HG02610 (cell line): ENCODE measurements at regions not wholly inside any gene's neighbourhood (a gene's known extent, or its start where the extent isn't known, plus 50 kb on each side); places are given as distances from the start of the nearest gene placed in this dataset.

ENCODE experiments used
- ATAC-seq: cut with Tn5 transposase; IDR thresholded peaks from one replicate; pipeline ENCODE4 v1.9.1; 2021; ENCODE audit warnings: mild to moderate bottlenecking, moderate library complexity; ENCODE audit not compliant: unreplicated experiment

DNA sequence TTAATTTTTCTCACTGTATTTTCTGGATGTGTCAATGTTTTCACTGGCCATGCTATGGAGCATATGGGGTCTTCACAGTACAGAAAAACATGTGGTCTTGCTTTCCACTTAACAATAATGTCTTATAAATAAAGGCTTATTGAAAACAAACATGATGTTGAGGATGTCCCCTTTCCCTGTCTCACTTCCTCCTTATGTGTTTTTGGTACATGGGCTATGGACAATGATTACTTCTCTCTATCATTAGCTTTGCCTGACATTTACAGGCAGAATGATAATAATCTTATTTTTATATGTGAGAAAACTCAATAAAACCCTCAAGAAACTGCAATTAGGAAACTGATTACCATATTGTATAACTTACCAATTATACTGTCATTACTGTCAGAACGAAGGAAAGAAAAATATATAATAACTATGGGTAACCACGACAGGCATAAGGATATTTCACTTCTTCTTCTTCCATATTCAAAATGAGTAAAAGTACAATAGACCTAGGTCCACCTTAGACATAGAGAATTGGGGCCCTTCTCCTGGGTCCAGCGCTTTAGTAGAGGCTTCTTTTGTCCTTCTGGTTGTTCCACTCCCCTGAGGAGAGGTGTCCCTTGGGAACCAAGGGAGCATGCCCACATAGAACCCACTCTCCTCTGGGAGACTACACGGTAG lies 375.0 kb downstream of the MAN2A1 start:
- no peak for ATAC-seq

DNA sequence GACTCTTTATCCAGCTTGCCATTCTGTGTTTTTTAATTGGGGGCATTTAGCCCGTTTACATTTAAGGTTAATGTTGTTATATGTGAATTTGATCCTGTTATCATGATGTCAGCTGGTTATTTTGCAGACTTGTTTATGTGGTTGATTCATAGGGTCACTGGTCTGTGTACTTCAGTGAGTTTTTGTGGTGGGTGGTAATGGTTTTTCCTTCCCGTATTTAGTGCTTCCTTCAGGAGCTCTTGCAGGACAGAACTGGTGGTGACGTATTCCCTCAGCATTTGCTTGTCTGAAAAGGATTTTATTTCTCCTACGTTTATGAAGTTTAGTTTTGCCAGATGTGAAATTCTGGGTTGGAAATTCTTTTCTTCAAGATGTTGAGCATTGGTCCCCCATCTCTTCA lies 381.1 kb downstream of the MAN2A1 start:
- no peak for ATAC-seq

DNA sequence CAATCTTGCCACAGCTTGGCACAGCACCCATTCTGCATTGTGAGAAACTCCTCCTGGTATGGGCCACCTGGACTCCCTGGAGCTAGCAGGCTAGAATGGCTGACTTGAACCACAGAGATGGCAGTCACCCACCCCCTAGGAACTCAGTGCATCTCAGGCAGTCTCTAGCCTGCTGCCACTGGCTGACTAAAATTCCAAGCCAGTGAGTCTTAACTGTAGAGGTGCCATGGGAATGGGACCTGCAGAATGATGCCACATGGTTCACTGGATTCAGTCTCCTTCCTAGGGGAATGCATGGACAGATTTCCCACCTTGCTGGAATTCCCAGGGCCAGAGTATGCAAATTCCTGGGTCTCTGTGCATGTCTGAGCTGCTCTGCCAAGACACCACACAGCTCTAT lies 382.9 kb downstream of the MAN2A1 start:
- no peak for ATAC-seq

DNA sequence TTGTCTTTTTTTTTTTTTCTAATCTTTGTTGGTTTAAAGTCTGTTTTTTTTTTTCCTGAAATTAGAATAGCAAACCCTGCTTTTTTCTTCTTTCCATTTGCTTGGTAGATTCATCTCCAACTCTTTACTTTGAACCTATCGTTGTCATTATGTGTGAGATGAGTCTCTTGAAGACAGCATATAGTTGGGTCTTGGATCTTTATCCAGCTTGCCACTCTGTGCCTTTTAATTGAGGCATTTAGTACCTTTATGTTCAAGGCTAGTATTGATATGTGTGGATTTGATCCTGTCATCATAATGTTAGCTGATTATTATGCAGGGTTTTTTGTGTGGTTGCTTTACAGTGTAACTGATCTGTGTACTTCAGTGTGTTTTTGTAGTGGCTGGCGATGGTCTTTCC lies 383.8 kb downstream of the MAN2A1 start:
- no peak for ATAC-seq

DNA sequence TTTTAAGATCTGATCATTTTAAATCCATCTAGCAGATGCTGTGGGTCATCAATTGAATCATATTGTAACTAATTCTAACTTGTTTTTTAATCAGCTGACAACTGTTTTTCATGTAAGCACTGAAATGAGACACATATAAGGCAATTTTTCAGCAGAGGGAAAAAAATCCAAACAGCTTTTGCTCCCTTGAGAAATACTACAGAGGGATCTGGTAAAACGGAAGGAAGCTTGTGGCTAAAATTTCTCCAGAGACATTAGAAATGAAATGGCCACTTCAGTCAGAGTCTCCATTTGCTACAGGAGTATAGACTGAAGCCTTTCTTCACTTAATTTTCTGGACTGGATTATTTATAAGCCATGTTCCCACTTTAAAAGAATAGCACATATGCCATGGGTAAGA lies 385.9 kb downstream of the MAN2A1 start:
- no peak for ATAC-seq

DNA sequence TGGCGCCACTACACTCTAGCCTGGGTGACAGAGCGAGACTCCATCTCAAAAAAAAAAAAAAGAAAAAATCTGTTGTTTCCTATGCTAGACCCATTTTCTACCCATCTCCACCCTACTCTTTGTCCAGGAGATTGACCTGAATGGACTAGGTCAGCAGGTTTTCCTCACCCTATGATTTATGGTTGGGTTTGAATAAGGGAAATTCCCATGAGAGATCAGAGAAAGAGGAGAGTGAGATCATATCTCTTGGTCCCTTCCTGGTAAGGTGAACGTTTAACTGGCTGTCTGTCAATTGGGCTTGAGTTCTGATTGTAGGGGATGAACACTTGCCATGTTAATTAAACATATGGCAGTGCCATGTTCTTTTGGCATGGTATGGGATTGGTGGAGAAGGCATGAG lies 387.4 kb downstream of the MAN2A1 start:
- no peak for ATAC-seq

DNA sequence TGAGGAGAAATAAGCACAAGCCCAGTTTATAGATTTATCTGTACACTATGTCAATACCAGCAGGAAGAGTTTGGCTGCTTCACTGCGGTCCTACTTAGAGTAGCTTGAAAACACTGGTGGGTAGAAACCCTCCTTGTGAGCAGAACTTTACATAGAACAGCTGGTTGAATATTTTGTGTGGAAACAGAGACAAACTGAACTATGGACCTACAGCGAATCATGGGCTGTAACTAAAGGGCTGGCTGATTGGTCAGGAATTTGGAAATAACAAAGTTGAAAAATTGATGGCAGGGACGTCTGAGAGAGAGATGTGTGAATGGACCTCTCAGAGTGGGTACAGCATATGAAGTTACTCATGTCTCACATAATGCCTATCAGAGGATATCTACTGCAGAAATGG lies 392.5 kb downstream of the MAN2A1 start:
- no peak for ATAC-seq

DNA sequence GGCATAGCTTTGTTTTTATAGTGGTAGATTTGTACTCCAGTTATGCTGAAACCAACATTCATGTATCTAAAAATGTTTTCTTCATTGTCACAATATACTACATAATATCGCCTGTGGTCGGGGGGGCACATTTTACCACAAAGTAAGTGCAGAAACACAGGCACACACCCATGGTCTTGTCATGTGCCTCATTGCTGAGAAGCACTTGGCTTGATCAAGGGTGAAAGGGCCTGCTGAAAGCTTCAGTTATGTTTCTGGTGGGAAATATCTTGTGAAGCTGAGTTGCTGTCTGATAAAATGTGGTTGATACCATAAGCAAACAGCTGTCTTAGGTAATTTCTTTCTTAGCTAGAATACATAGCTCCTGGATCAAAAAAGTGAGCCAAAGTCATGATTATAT lies 393.1 kb downstream of the MAN2A1 start:
- ATAC-seq: no peak

DNA sequence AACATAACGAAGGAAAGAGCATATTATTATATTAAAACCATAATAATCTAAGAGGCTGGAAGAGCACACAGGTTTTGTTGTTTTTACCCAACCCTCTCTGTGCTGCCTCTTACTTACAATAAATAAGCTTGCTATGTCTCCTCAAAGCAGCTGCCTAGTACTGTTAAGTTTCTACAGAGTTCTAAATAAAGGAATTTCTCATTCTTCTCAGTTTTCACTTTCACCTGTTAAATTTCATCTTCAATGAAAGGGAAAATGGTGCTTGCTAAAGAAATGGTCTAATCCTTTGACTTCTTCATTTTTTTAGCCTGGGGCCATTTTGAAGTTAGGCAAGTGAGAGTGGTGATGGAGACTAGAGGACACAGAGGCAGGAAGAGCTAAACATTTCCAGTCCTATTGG lies 396.1 kb downstream of the MAN2A1 start:
- no peak for ATAC-seq

DNA sequence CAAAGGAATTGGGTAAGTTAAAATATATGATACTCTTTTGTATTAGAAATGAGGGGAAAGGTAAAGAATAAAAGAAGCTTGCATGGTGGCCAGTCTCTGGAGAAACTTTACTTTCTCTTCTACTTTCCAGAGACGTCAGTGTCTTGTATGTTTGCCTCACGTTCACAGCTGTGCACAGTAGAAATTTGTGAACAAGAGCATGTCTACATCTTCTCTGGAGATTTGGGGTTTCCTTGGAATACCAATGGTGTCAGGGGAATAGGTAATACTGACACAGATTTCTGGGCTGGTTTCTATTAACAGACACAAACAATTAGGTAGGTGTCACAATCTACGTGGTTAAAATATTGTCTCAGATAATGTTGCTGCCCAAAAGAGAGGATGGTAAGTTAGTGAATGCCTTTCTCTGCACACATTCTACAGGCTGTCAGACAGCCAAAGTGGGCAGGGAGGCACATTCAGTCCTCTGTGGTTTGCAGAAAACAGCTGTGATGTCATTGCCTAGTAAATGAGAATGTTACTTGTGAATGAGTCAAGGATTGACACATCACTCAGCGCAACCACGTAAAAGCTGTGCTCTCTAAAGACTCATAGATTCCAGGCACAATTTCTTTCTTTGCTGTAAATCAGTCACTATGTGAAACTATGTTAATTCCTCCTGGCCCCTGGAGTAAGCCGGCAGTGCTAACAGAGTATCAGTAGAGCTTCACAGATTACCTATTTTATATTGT lies 397.1 kb downstream of the MAN2A1 start:
- no peak for ATAC-seq

DNA sequence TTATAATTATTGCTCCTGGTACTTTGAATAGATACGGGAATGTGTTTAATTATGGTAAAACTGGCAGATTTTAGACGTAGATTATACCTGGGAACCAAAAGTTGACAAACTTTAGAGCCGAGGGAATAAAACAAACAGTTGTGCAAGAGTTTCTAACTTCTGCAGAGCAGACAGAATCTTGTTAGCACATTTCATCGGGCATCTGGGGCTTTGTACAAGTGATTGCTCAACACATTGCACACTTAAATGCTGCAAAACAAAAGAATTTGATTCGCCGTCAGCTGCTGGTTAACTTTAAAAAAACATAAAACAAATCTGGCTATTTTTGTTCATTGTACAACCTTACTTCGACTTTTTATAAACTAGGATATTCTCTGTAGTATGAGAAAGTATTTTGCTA lies 398.1 kb downstream of the MAN2A1 start:
- ATAC-seq: no peak

DNA sequence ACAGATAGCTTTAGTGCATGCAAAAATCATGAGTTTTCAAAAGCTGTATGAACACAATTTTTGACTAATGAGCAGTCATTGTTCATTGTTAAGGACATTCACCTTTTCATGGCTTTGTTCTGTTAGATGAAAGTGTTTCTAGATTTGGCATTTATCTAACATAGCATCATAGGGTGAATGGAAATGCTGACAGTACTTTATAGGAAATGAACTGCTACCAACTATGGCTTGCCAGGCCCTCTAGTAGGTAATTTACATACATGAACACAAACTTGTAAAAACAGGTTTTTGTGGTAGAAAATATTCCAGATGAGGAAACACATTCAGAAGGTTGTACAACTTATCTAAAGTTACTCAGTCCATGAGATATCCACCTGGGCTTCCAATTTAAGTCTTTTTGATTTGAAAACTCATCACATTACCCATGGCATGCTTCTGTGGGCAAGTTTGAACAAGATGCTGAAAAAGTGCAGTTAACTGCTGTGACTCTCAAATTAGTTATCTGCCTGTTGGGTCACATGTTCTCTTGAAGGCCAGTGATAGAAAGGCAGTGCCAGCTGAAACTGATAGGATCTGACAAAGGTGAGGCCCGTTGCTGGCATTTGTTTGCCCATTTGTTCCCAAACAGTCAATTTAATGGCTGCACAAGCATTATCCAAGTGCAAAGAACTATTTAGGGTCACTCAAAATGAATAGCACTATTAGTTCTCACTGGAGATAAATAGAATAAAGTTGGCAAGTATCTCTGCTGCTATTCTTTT lies 399.1 kb downstream of the MAN2A1 start:
- ATAC-seq: no peak

DNA sequence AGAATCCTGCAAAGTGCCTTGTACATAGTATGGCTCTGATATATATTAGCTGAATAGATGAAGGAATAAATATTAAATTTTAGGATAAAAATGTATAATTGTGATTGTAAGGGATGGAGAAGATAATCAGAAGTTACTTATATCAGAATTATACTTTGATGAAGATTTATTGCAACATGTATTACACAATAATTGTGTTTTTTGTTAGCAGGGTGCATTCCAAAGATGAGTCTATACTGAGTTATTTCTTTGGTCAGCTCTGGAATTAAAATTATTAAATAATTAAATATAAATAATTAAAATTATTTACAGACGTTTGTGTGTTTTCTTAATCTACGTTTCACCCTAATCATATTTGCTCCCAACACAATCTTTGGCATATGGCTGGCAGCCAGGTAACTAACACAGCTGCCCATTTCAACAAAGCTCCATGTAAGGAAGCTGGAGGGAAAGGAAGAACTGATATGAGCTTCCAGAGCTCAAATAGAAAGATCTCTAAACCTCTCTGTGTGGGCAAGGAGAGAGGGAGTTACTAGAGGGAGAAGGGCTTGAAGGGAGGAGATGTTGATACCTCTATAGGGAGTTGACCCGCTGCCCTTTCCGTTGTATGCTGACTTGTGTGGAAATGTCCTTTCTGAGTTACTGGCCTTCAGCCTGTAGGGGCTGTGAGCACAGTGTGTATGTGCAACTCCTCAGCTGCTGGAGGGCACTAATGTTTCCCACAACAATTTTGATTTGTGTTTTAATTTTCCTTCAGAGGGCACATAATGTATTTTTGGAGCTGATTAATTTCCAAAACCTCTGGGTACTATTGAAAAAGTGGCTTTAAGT lies 403.4 kb downstream of the MAN2A1 start:
- ATAC-seq: no peak

DNA sequence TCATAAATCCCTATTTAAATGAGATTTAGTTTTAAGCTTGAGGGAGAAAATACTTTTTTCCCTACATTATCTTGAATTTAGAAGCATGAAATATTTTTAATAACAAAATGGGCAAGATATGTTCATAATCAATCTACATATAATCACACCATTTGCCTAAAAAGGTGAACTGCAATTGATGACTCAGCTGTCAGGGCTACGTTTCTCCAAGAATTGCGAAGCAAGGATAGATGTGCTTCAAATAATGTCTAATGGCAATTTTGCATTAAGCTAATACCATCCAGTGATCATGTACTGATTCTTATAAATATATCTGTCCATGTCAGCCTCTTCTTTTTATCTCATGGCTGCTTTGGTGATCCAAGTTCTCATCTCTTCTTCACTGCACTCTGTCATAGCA lies 404.4 kb downstream of the MAN2A1 start:
- no peak for ATAC-seq

DNA sequence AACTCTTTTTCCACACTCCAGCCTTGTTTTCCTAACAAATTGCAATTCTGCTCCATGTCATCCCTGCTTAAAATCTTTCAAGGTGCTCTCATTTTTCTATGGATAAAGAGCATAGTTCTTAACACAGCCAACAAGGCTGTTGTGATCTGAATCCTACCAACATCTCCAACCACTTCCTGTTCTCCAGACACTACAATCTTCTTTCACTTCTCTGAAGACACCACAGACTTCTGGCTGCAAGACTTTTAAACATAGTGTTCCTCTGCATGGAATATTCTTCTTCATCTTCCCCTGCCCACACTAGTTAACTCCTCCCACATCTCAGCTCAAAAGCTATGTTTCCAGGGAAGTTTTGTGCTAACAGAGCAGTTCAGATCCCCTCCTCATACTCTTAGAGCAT lies 404.8 kb downstream of the MAN2A1 start:
- ATAC-seq: no peak

DNA sequence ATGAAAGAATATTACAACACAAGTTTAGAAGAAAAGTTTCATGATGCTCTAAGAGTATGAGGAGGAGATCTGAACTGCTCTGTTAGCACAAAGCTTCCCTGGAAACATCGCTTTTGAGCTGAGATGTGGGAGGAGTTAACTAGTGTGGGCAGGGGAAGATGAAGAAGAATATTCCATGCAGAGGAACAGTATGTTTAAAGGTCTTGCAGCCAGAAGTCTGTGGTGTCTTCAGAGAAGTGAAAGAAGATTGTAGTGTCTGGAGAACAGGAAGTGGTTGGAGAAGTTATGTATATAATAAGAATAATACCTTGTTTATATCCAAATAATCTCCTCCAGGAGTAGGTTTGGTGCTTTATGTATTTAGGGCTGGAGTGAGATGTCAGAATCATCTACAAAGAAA lies 406.7 kb downstream of the MAN2A1 start:
- no peak for ATAC-seq

DNA sequence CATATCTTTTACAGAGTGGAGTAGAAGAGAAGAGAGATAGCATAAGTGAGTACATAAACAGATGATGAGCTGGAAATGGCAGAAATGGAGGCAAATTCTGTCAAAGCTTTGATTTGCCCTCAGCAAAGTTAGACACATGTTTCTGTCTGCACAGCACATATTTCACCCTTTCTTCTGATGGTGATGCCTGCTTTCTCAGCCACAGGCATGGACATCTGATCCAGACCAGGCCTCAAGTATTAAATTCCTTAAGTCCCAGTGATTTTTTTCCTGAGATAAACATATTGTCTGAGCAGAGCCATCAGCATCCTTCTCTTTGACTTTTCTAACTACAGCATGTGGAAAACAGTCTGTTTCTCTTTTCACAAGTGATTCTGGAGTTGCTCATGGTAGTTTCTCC lies 409.8 kb downstream of the MAN2A1 start:
- no peak for ATAC-seq

DNA sequence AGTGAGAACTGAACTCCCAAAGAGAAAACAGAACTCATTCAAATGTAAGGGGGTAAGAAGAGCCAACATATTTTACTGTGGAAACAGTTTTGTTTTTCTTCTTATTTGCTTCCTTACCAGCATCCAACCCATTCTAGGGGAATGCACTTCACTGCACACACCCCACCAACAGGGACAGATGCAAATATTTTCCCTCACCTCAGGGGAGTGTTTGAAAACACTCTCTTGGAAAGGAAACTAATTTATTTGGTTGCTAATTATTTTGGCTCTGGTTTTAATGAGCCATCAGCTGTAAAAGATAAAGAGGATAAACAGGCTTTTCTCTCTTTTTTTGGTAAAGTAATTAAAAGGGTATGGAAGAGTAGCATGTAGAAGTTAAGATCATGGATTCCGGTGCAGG lies 413.4 kb downstream of the MAN2A1 start:
- ATAC-seq: no peak

DNA sequence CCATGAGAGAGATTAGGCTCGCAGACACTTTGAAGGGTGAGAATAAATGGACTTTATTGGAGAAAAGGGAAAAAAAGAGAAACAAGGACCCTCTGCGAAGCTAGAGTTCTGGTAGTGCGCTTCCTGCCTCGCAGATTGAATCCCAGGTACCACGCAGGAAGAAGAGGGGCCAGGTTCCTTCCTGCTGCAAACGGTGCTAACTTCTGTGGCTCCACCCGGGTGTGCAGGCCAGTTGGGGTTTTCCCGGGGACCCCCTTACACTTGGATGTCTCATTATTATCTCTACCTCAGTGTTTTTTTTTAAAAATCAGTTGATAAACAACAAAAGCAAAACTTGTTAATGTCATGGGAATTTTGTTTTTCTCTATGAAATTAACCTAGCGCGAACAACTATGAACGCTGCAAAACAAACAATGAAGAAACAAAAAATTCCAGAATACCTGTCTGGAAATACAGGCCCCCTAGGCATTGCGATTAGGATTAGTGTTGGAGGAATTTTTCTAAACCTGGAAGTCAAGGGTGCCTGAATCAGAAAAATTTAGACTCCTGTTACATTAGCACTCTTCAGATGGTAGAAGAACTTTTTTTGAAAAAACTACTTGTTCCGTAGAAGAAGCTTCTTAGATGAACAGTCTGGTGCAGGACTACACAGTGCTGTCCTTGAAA lies 414.5 kb downstream of the MAN2A1 start:
- ATAC-seq: no peak

DNA sequence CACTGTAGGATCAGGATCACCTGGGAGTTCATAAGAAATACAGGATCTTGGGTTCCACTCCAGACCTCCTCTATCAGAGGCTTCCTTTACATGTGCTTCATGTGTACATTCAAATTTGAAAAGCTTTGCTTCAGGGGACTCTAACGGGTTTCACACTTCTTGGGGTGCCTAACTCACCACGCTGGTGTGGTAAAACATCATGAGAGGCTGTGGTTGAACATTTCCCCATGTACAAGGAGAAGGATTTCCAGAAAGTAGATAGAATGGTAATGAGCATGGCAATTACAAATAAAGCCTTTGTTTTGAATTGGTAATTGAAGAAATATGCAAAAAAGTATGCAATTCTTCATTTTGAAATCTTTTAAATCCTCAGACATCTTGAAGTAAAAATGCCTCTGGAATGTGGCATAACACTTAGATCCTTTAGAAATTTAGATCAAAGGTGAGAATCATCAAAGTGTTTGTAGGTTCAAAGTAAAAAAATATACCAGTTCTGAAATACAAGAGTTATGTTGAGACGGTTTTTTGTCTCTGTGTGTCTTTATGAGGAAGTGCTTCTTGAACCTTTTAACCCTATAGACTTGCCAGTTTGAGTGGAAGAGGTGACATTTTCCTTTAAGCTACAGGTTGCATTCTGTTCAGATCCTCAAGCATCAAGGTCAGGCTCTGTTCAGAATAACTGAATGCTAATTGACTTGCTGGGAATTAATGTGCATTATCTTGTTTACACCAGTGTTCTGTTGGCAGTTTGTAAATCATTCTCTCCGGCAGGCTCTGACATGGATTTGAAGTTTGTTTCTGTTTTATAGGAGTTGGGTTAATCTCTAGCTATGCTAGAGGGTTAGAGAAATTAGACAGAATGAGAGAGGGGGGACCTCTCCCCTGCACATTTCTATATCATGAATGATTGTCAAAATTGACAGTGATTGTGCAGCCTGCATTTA lies 415.3 kb downstream of the MAN2A1 start:
- no peak for ATAC-seq
